OCI-LY3 (cell line): ENCODE measurements at regions not wholly inside any gene's neighbourhood (a gene's known extent, or its start where the extent isn't known, plus 50 kb on each side); places are given as distances from the start of the nearest gene placed in this dataset.

Experiments
- EZH2phosphoT487 ChIP-seq: fragments of 200-600 bp; shearing (Covaris generic); IDR thresholded peaks from 2 replicates; pipeline ENCODE4 v1.6.1; 2018; ENCODE audit warnings: antibody characterized with exemption, mixed run types, low read depth
- TF ChIP-seq, protein P1 (sequence below): fragments of 200-600, 300-600 bp; sonication (generic); IDR thresholded peaks from 2 replicates; pipeline ENCODE4 v1.5.1; 2014; ENCODE audit warnings: antibody characterized with exemption, low read length, low read depth

DNA sequence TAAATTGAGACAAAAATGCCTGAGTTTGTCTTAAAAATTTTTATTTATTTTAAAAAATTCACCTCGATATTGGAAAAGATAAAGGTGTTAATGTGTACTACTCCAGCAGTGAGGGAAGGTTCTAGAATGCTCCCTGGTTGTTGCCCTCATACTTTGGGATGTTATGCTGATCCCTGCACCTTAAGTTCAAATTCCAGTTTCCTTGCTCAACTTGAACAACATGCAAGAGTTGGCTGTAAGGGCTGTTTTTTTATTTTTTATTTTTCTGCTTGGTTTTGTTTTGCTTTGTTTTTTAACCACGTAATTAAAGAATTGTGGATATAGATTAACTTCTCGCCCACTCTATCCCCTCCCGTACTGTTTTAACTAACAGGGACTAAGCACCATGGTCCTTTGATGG, 158.7 kb upstream of the CITED2 start:
- TF ChIP-seq, protein P1, sequence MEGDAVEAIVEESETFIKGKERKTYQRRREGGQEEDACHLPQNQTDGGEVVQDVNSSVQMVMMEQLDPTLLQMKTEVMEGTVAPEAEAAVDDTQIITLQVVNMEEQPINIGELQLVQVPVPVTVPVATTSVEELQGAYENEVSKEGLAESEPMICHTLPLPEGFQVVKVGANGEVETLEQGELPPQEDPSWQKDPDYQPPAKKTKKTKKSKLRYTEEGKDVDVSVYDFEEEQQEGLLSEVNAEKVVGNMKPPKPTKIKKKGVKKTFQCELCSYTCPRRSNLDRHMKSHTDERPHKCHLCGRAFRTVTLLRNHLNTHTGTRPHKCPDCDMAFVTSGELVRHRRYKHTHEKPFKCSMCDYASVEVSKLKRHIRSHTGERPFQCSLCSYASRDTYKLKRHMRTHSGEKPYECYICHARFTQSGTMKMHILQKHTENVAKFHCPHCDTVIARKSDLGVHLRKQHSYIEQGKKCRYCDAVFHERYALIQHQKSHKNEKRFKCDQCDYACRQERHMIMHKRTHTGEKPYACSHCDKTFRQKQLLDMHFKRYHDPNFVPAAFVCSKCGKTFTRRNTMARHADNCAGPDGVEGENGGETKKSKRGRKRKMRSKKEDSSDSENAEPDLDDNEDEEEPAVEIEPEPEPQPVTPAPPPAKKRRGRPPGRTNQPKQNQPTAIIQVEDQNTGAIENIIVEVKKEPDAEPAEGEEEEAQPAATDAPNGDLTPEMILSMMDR: no peak
- TF ChIP-seq EZH2phosphoT487: no peak
